ENCODE measurements at regions not wholly inside any gene's neighbourhood (a gene's known extent, or its start where the extent isn't known, plus 50 kb on each side); places are given as distances from the start of the nearest gene placed in this dataset.
"Not testable (repeated sequence)": the region's sequence is repeated elsewhere in the genome, so short reads cannot be mapped to it uniquely, and the experiment has no call there.

DNA sequence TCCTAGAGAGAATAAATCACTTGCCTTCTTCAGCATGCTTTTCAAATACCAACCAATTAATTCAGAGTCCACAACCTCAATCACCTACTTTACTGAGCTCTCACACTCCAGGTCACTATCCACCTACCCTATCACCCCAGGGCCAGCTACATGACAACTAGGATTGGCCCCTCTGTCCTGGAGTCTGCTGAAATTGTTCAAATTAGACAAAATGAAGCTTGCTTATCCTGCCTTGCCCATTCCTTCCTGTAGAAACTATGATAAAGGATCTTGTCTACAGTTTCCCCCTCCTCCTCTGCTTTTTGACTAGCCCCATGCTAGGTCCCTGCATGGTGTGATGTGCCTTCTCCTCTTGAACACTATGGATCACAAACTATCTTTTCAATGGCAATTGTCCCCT, 94.5 kb downstream of the JRKL start:
- H3K9me3 ChIP-seq (ENCODE audit: control insufficient read depth, low read depth, low read length) = no peaks in the 10 kb centered on the region
- no peak overlapping the region for H2AFZ ChIP-seq (ENCODE audit: control insufficient read depth, low read length)
- no peak overlapping the region for H3K9ac ChIP-seq (ENCODE audit: control insufficient read depth, extremely low read depth, insufficient read depth, low read length)
- H3K27me3 ChIP-seq (ENCODE audit: control insufficient read depth, extremely low read depth, insufficient read depth, low read length) = no peaks in the 10 kb centered on the region
- H3K9me1 ChIP-seq (ENCODE audit: control insufficient read depth, extremely low read depth, insufficient read depth, low read length) = no peaks in the 10 kb centered on the region
- no peaks in the 10 kb centered on the region for H3K79me2 ChIP-seq (ENCODE audit: control insufficient read depth, insufficient read depth, low read length)
- dilution Hi-C loops (cut with MboI; ENCODE audit: extremely low pct_ligation_motif_present, low sequenced_read_pairs) = no loop called here
- no peaks in the 10 kb centered on the region for H3K4me1 ChIP-seq (ENCODE audit: control insufficient read depth, extremely low read depth, insufficient read depth, low read length)
- no peak overlapping the region for H3K4me2 ChIP-seq (ENCODE audit: control insufficient read depth, extremely low read depth, insufficient read depth, low read depth, low read length)
- TF ChIP-seq, protein P1, sequence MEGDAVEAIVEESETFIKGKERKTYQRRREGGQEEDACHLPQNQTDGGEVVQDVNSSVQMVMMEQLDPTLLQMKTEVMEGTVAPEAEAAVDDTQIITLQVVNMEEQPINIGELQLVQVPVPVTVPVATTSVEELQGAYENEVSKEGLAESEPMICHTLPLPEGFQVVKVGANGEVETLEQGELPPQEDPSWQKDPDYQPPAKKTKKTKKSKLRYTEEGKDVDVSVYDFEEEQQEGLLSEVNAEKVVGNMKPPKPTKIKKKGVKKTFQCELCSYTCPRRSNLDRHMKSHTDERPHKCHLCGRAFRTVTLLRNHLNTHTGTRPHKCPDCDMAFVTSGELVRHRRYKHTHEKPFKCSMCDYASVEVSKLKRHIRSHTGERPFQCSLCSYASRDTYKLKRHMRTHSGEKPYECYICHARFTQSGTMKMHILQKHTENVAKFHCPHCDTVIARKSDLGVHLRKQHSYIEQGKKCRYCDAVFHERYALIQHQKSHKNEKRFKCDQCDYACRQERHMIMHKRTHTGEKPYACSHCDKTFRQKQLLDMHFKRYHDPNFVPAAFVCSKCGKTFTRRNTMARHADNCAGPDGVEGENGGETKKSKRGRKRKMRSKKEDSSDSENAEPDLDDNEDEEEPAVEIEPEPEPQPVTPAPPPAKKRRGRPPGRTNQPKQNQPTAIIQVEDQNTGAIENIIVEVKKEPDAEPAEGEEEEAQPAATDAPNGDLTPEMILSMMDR (optimal IDR thresholded peaks at IDR 0.05 in 1 of 3, IDR thresholded peaks at IDR 0.05 in 1 of 3, conservative IDR thresholded peaks at IDR 0.05 in 1 of 3; ENCODE audit: extremely low read depth in 1 of 3, insufficient read depth in 2 of 3, low read length in 3 of 3) = no peak
- TF ChIP-seq EZH2 (IDR thresholded peaks at IDR 0.05; ENCODE audit: low read length) = no peak
- FAIRE-seq (no peak), DNase-seq (ENCODE audit: low read depth, low spot score) (no peak)
- no peak overlapping the region for H3K27ac ChIP-seq (ENCODE audit: control insufficient read depth, insufficient read depth, low read length)
- H3K36me3 ChIP-seq (ENCODE audit: control insufficient read depth in 2 of 2, extremely low read depth in 1 of 2, insufficient read depth in 2 of 2, low read length in 2 of 2) = no peaks in the 10 kb centered on the region
- H4K20me1 ChIP-seq (ENCODE audit: control insufficient read depth, extremely low read depth, insufficient read depth, low read length) = no peaks in the 10 kb centered on the region
- no peak overlapping the region for H3K4me3 ChIP-seq (ENCODE audit: control insufficient read depth in 2 of 3, extremely low read depth in 1 of 3, insufficient read depth in 2 of 3, low read depth in 1 of 3, low read length in 3 of 3)

DNA sequence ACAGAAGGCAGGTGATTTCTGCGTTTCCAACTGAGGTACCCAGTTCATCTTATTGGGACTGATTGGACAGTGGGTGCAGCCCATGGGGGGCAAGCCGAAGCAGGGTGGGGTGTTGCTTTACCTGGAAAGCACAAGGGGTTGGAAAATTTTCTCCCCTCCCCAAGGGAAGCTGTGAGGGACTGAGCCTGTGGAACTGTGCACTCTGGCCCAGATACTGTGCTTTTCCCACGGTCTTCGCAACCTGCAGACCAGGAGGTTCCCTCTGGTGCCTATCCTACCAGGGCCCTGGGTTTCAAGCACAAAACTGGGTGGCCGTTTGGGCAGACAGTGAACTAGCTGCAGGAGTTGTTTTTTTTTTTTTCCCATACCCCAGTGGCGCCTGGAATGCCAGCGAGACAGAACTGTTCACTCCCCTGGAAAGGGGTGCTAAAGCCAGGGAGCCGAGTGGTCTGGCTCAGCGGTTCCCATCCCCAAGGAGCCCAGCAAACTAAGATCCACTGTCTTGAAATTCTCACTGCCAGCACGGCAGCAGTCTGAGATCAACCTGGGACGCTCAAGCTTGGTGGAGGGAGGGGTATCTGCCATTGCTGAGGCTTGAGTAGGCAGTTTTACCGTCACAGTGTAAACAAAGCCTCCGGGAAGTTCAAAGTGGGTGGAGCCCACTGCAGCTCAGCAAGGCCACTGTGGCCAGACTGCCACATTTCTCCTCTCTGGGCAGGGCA, 97.2 kb downstream of the JRKL start:
- Histone ChIP-seq H3K4me1 (ENCODE audit: control insufficient read depth, extremely low read depth, insufficient read depth, low read length) (no peaks in the 10 kb centered on the region), H3K9ac (ENCODE audit: control insufficient read depth, extremely low read depth, insufficient read depth, low read length) (no peak overlapping the region), H3K4me3 (ENCODE audit: control insufficient read depth in 2 of 3, extremely low read depth in 1 of 3, insufficient read depth in 2 of 3, low read depth in 1 of 3, low read length in 3 of 3) (no peak overlapping the region), H2AFZ (ENCODE audit: control insufficient read depth, low read length) (no peak overlapping the region), H4K20me1 (ENCODE audit: control insufficient read depth, extremely low read depth, insufficient read depth, low read length) (no peaks in the 10 kb centered on the region), H3K9me3 (ENCODE audit: control insufficient read depth, low read depth, low read length) (no peaks in the 10 kb centered on the region), H3K36me3 (ENCODE audit: control insufficient read depth in 2 of 2, extremely low read depth in 1 of 2, insufficient read depth in 2 of 2, low read length in 2 of 2) (no peaks in the 10 kb centered on the region), H3K27me3 (ENCODE audit: control insufficient read depth, extremely low read depth, insufficient read depth, low read length) (no peaks in the 10 kb centered on the region), H3K9me1 (ENCODE audit: control insufficient read depth, extremely low read depth, insufficient read depth, low read length) (no peaks in the 10 kb centered on the region), H3K79me2 (ENCODE audit: control insufficient read depth, insufficient read depth, low read length) (no peaks in the 10 kb centered on the region), H3K4me2 (ENCODE audit: control insufficient read depth, extremely low read depth, insufficient read depth, low read depth, low read length) (no peak overlapping the region), H3K27ac (ENCODE audit: control insufficient read depth, insufficient read depth, low read length) (no peak overlapping the region)
- dilution Hi-C loops (cut with MboI; ENCODE audit: extremely low pct_ligation_motif_present, low sequenced_read_pairs) = no loop called here
- FAIRE-seq (no peak), DNase-seq (ENCODE audit: low read depth, low spot score) (no peak)
- TF ChIP-seq, protein P1 (optimal IDR thresholded peaks at IDR 0.05 in 1 of 3, IDR thresholded peaks at IDR 0.05 in 1 of 3, conservative IDR thresholded peaks at IDR 0.05 in 1 of 3; ENCODE audit: extremely low read depth in 1 of 3, insufficient read depth in 2 of 3, low read length in 3 of 3) = no peak
- no peak for TF ChIP-seq EZH2 (IDR thresholded peaks at IDR 0.05; ENCODE audit: low read length)

DNA sequence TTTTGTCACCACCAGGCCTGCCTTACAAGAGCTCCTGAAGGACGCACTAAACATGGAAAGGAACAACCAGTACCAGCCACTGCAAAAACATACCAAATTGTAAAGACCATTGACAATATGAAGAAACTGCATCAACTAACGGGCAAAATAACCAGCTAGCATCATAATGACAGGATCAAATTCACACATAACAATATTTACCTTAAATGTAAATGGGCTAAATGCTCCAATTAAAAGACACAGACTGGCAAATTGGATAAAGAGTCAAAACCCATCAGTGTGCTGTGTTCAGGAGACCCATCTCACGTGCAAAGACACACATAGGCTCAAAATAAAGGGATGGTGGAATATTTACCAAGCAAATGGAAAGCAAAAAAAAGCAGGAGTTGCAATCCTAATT, 99.1 kb downstream of the JRKL start:
- dilution Hi-C loops (cut with MboI; ENCODE audit: extremely low pct_ligation_motif_present, low sequenced_read_pairs); H3K4me3 ChIP-seq (ENCODE audit: control insufficient read depth in 2 of 3, extremely low read depth in 1 of 3, insufficient read depth in 2 of 3, low read depth in 1 of 3, low read length in 3 of 3): not testable (repeated sequence)

More for the DNA sequence above, 99.1 kb downstream of the JRKL start:
- H3K27ac ChIP-seq (ENCODE audit: control insufficient read depth, insufficient read depth, low read length); H3K4me1 ChIP-seq (ENCODE audit: control insufficient read depth, extremely low read depth, insufficient read depth, low read length); FAIRE-seq; H3K9ac ChIP-seq (ENCODE audit: control insufficient read depth, extremely low read depth, insufficient read depth, low read length); H3K9me1 ChIP-seq (ENCODE audit: control insufficient read depth, extremely low read depth, insufficient read depth, low read length); H3K4me2 ChIP-seq (ENCODE audit: control insufficient read depth, extremely low read depth, insufficient read depth, low read depth, low read length); H2AFZ ChIP-seq (ENCODE audit: control insufficient read depth, low read length); H3K36me3 ChIP-seq (ENCODE audit: control insufficient read depth in 2 of 2, extremely low read depth in 1 of 2, insufficient read depth in 2 of 2, low read length in 2 of 2); DNase-seq (ENCODE audit: low read depth, low spot score); H4K20me1 ChIP-seq (ENCODE audit: control insufficient read depth, extremely low read depth, insufficient read depth, low read length); H3K9me3 ChIP-seq (ENCODE audit: control insufficient read depth, low read depth, low read length); H3K79me2 ChIP-seq (ENCODE audit: control insufficient read depth, insufficient read depth, low read length); H3K27me3 ChIP-seq (ENCODE audit: control insufficient read depth, extremely low read depth, insufficient read depth, low read length): not testable (repeated sequence)
